ENCODE measurements at regions not wholly inside any gene's neighbourhood (a gene's known extent, or its start where the extent isn't known, plus 50 kb on each side); places are given as distances from the start of the nearest gene placed in this dataset.

GRCh38 chr5:33297760-33298216 is 143.0 kb upstream of the TARS1 start:
- Histone ChIP-seq H3K27ac (no peak overlapping the region), H3K9me3 (no peaks in the 10 kb centered on the region), H3K36me3 (no peaks in the 10 kb centered on the region), H3K27me3 (no peaks in the 10 kb centered on the region), H3K4me3 (no peak overlapping the region), H3K4me1 (no peaks in the 10 kb centered on the region)
- TF ChIP-seq CTCF (IDR thresholded peaks at IDR 0.05) = no peak
- DNase-seq (ENCODE audit: low spot score in 2 of 2) = no peak
- intact Hi-C loops (cut with DNase I) = loop anchor here (10.0 kb wide), 1 partner anchor 463 kb away; no protein-coding TSS in a partner anchor

GRCh38 chr5:33299621-33300208 is 141.1 kb upstream of the TARS1 start:
- no peaks in the 10 kb centered on the region for H3K4me1 ChIP-seq
- no peaks in the 10 kb centered on the region for H3K9me3 ChIP-seq
- peak; percentile 12 to 66 (median 29) for TF ChIP-seq CTCF (IDR thresholded peaks at IDR 0.05)
- no peaks in the 10 kb centered on the region for H3K27me3 ChIP-seq
- peak overlapping the region in 1 of 2 donors; percentile 22 for H3K4me3 ChIP-seq
- intact Hi-C loops (cut with DNase I) = loop anchor here (5.0 to 10.0 kb wide), 3 partner anchors 38 to 592 kb away; no protein-coding TSS in a partner anchor
- peak overlapping the region; percentile 66 to 79 for H3K27ac ChIP-seq
- no peaks in the 10 kb centered on the region for H3K36me3 ChIP-seq
- no peak for DNase-seq (ENCODE audit: low spot score in 2 of 2)

GRCh38 chr5:33300209-33300742 is 140.5 kb upstream of the TARS1 start:
- intact Hi-C loops (cut with DNase I) = loop anchor here (5.0 kb wide), 2 partner anchors 37 to 593 kb away; no protein-coding TSS in a partner anchor
- Histone ChIP-seq H3K4me1 (no peaks in the 10 kb centered on the region), H3K9me3 (no peaks in the 10 kb centered on the region), H3K36me3 (no peaks in the 10 kb centered on the region), H3K27me3 (no peaks in the 10 kb centered on the region), H3K4me3 (peak overlapping the region in 1 of 2 donors; percentile 22), H3K27ac (peak overlapping the region; percentile 66 to 79)
- TF ChIP-seq CTCF (IDR thresholded peaks at IDR 0.05) = no peak
- no peak for DNase-seq (ENCODE audit: low spot score in 2 of 2)

GRCh38 chr5:33303579-33304095 is 137.1 kb upstream of the TARS1 start:
- intact Hi-C loops (cut with DNase I) = loop anchor here (5.0 kb wide), 2 partner anchors 34 to 596 kb away; no protein-coding TSS in a partner anchor
- H3K27me3 ChIP-seq = no peaks in the 10 kb centered on the region
- H3K27ac ChIP-seq = no peak overlapping the region
- no peak for TF ChIP-seq CTCF (IDR thresholded peaks at IDR 0.05)
- no peaks in the 10 kb centered on the region for H3K36me3 ChIP-seq
- H3K4me3 ChIP-seq = no peak overlapping the region
- no peak for DNase-seq (ENCODE audit: low spot score in 2 of 2)
- H3K4me1 ChIP-seq = peaks cover 0 to 10% of the 10 kb centered on the region in 2 donors
- no peaks in the 10 kb centered on the region for H3K9me3 ChIP-seq

- Histone ChIP-seq H3K4me3 (no peak overlapping the region), H3K27me3 (no peaks in the 10 kb centered on the region), H3K36me3 (no peaks in the 10 kb centered on the region), H3K9me3 (no peaks in the 10 kb centered on the region), H3K27ac (no peak overlapping the region), H3K4me1 (peaks cover 0 to 10% of the 10 kb centered on the region in 2 donors)
- intact Hi-C loops (cut with DNase I) = loop anchor here (5.0 kb wide), 2 partner anchors 33 to 597 kb away; no protein-coding TSS in a partner anchor
- TF ChIP-seq CTCF (IDR thresholded peaks at IDR 0.05) = no peak
- no peak for DNase-seq (ENCODE audit: low spot score in 2 of 2)
Observed at GRCh38 chr5:33304601-33305000, 136.2 kb upstream of the TARS1 start.

Measured in ascending aorta (tissue), 2 donors.